Kidney capillary endothelial cell (primary cell): ENCODE measurements at regions not wholly inside any gene's neighbourhood (a gene's known extent, or its start where the extent isn't known, plus 50 kb on each side); places are given as distances from the start of the nearest gene placed in this dataset.
"Not testable (repeated sequence)": the region's sequence is repeated elsewhere in the genome, so short reads cannot be mapped to it uniquely, and the experiment has no call there.

Source experiments
- DNase-seq: peaks from one replicate; pipeline ENCODE4 v3.0.0-alpha.2; 2018; ENCODE audit warnings: low spot score

GRCh38 chr14:71538288-71538687 lies 393.9 kb upstream of the RGS6 start:
- no peak for DNase-seq

- no peak for DNase-seq
Observed at GRCh38 chr14:71538938-71539649, 393.1 kb upstream of the RGS6 start.

- peak; percentile 24 for DNase-seq
Observed at GRCh38 chr14:71539650-71540285, 392.5 kb upstream of the RGS6 start.

GRCh38 chr14:71541271-71541670 lies 391.0 kb upstream of the RGS6 start:
- no peak for DNase-seq

- DNase-seq, result no peak
Observed at GRCh38 chr14:71541973-71542690, 390.1 kb upstream of the RGS6 start.

- no peak for DNase-seq
Observed at GRCh38 chr14:71549421-71550050, 382.7 kb upstream of the RGS6 start.

GRCh38 chr14:71550367-71550766 lies 381.9 kb upstream of the RGS6 start:
- no peak for DNase-seq

GRCh38 chr14:71551291-71551950 lies 380.8 kb upstream of the RGS6 start:
- DNase-seq, result no peak

GRCh38 chr14:71552809-71553208 lies 379.4 kb upstream of the RGS6 start:
- no peak for DNase-seq

- DNase-seq, result no peak
Observed at GRCh38 chr14:71553779-71554178, 378.4 kb upstream of the RGS6 start.

GRCh38 chr14:71554323-71554722 lies 377.9 kb upstream of the RGS6 start:
- DNase-seq, result no peak

- no peak for DNase-seq
Observed at GRCh38 chr14:71554959-71555612, 377.1 kb upstream of the RGS6 start.

- no peak for DNase-seq
Observed at GRCh38 chr14:71555654-71556559, 376.3 kb upstream of the RGS6 start.

GRCh38 chr14:71556730-71557129 lies 375.5 kb upstream of the RGS6 start:
- no peak for DNase-seq

GRCh38 chr14:71557351-71557750 lies 374.9 kb upstream of the RGS6 start:
- DNase-seq, result no peak

GRCh38 chr14:71558943-71559342 lies 373.3 kb upstream of the RGS6 start:
- DNase-seq, result not testable (repeated sequence)

- DNase-seq, result no peak
Observed at GRCh38 chr14:71560751-71561150, 371.5 kb upstream of the RGS6 start.

GRCh38 chr14:71563492-71564153 lies 368.6 kb upstream of the RGS6 start:
- DNase-seq, result no peak

- DNase-seq, result no peak
Observed at GRCh38 chr14:71566276-71566675, 366.0 kb upstream of the RGS6 start.
